ENCODE measurements at regions not wholly inside any gene's neighbourhood (a gene's known extent, or its start where the extent isn't known, plus 50 kb on each side); places are given as distances from the start of the nearest gene placed in this dataset.

DNA sequence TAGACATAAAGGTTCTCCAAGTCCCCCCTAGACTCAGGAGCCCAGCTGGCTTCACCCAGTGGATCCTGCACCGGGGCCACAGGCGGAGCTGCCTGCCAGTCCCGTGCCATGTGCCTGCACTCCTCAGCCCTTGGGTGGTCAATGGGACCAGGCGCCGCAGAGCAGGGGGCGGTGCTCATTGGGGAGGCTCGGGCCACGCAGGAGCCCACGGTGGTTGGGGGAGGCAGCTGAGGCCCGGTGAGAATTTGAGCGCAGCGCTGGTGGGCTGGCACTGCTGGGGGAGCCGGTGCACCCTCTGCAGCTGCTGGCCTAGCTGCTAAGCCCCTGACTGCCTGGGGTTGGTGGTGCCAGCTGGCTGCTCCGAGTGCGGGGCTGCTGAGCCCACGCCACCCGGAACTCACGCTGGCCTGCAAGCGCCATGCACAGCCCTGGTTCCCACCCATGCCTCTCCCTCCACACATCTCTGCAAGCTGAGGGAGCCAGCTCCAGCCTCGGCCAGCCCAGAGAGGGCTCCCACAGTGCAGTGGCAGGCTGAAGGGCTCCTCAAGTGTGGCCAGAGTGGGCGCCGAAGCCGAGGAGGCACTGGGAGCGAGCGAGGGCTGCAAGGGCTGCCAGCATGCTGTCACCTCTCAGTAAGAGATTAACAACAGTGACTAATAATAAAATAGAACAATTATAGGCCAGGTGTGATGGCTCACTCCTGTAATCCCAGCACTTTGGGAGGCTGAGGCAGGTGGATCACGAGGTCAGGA lies 65.9 kb downstream of the SPATA31D1 start:
- no TSS peak for BruUV-seq (replicated peaks)
- H3K4me1 ChIP-seq (ENCODE audit: control insufficient read depth in 1 of 2, insufficient read depth in 2 of 2, low read length in 2 of 2): no peaks in the 10 kb centered on the region
- H3K79me2 ChIP-seq (ENCODE audit: insufficient read depth, low read length): no peaks in the 10 kb centered on the region
- no peaks in the 10 kb centered on the region for H3K9me3 ChIP-seq (ENCODE audit: control insufficient read depth in 1 of 2, insufficient read depth in 1 of 2, low read depth in 1 of 2, low read length in 2 of 2)
- ChIA-PET CTCF (no interaction called here), RAD21 (ENCODE audit: low non-redundant PET in 1 of 2, low total read pairs in 2 of 2, uncharacterized antibody in 2 of 2, unreplicated experiment in 2 of 2) (no interaction called here), POLR2A (no interaction called here)
- H3K27ac ChIP-seq (ENCODE audit: low read depth, low read length): no peak overlapping the region
- no peak overlapping the region for H2AFZ ChIP-seq (ENCODE audit: low read depth, low read length, poor library complexity, severe bottlenecking)
- no peaks in the 10 kb centered on the region for H3K36me3 ChIP-seq (ENCODE audit: control insufficient read depth in 1 of 2, insufficient read depth in 2 of 2, low read length in 2 of 2)
- intact Hi-C loops (cut with micrococcal nuclease): no loop called here
- H3K27me3 ChIP-seq (ENCODE audit: insufficient read depth, low read length): no peaks in the 10 kb centered on the region
- H3K9ac ChIP-seq (ENCODE audit: low read length): no peak overlapping the region
- TF ChIP-seq EZH2 (IDR thresholded peaks at IDR 0.05) (no peak), ELF1 (IDR thresholded peaks at IDR 0.05; ENCODE audit: borderline replicate concordance, low read depth) (no peak), SRF (IDR thresholded peaks at IDR 0.05; ENCODE audit: low read depth) (no peak), ZFX (IDR thresholded peaks at IDR 0.05) (no peak), ZNF274 (IDR thresholded peaks at IDR 0.05; ENCODE audit: low read depth, low read length) (no peak), EZH2phosphoT487 (IDR thresholded peaks at IDR 0.05; ENCODE audit: borderline replicate concordance) (no peak), CBX3 (IDR thresholded peaks at IDR 0.05; ENCODE audit: low read depth) (no peak)
- TF ChIP-seq, protein P1, sequence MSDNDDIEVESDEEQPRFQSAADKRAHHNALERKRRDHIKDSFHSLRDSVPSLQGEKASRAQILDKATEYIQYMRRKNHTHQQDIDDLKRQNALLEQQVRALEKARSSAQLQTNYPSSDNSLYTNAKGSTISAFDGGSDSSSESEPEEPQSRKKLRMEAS (IDR thresholded peaks at IDR 0.05): no peak
- DNase-seq (ENCODE audit: low read depth, low spot score): no peak
- no peaks in the 10 kb centered on the region for H3K9me2 ChIP-seq (ENCODE audit: insufficient read depth)
- no peaks in the 10 kb centered on the region for H4K20me1 ChIP-seq (ENCODE audit: insufficient read depth)
- H3K4me2 ChIP-seq (ENCODE audit: low read length): no peak overlapping the region
- ATAC-seq: no peak
- no peak overlapping the region for H3K4me3 ChIP-seq (replicated peaks in 1 of 2; ENCODE audit: low read depth in 1 of 2, low read length in 2 of 2)

DNA sequence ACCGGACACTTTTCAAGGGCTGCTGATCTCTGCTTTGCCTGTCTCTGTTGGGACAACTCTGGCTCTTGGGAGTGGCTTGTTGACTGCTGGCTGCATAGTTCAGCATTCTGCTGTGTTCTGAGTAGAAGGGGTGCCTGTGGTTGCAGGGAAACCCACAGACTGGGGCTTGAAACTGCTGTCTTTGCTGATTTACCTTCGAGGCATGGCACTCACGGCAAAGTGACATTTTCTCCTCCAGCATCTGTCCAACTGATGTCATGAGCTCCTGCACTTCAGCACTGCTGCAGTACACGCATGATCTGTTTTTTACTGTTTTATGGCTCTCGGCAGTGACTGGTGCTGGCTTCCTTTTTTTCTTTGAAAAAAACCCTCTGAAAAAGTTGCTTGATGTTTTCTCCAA lies 69.2 kb downstream of the SPATA31D1 start:
- Histone ChIP-seq H3K36me3 (ENCODE audit: control insufficient read depth in 1 of 2, insufficient read depth in 2 of 2, low read length in 2 of 2) (no peaks in the 10 kb centered on the region), H3K4me2 (ENCODE audit: low read length) (no peak overlapping the region), H2AFZ (ENCODE audit: low read depth, low read length, poor library complexity, severe bottlenecking) (no peak overlapping the region), H3K9me2 (ENCODE audit: insufficient read depth) (no peaks in the 10 kb centered on the region), H3K4me1 (ENCODE audit: control insufficient read depth in 1 of 2, insufficient read depth in 2 of 2, low read length in 2 of 2) (no peaks in the 10 kb centered on the region), H3K4me3 (replicated peaks in 1 of 2; ENCODE audit: low read depth in 1 of 2, low read length in 2 of 2) (no peak overlapping the region), H3K79me2 (ENCODE audit: insufficient read depth, low read length) (no peaks in the 10 kb centered on the region), H4K20me1 (ENCODE audit: insufficient read depth) (no peaks in the 10 kb centered on the region), H3K27ac (ENCODE audit: low read depth, low read length) (no peak overlapping the region), H3K9me3 (ENCODE audit: control insufficient read depth in 1 of 2, insufficient read depth in 1 of 2, low read depth in 1 of 2, low read length in 2 of 2) (no peaks in the 10 kb centered on the region), H3K9ac (ENCODE audit: low read length) (no peak overlapping the region), H3K27me3 (ENCODE audit: insufficient read depth, low read length) (no peaks in the 10 kb centered on the region)
- ATAC-seq (no peak), DNase-seq (ENCODE audit: low read depth, low spot score) (no peak)
- BruUV-seq (replicated peaks): no TSS peak
- TF ChIP-seq POLR2A (IDR thresholded peaks at IDR 0.05; ENCODE audit: borderline replicate concordance, extremely low read depth, insufficient read depth, insufficient read length) (no peak), POLR2AphosphoS5 (IDR thresholded peaks at IDR 0.05; ENCODE audit: low read depth, low read length) (no peak), TCF7L2 (IDR thresholded peaks at IDR 0.05; ENCODE audit: borderline replicate concordance, extremely low read depth, insufficient read depth, insufficient read length) (no peak), CBX3 (IDR thresholded peaks at IDR 0.05; ENCODE audit: low read depth) (no peak), SRF (IDR thresholded peaks at IDR 0.05; ENCODE audit: low read depth) (no peak), SIN3A (IDR thresholded peaks at IDR 0.05; ENCODE audit: low read depth) (no peak)
- TF ChIP-seq, protein P2, sequence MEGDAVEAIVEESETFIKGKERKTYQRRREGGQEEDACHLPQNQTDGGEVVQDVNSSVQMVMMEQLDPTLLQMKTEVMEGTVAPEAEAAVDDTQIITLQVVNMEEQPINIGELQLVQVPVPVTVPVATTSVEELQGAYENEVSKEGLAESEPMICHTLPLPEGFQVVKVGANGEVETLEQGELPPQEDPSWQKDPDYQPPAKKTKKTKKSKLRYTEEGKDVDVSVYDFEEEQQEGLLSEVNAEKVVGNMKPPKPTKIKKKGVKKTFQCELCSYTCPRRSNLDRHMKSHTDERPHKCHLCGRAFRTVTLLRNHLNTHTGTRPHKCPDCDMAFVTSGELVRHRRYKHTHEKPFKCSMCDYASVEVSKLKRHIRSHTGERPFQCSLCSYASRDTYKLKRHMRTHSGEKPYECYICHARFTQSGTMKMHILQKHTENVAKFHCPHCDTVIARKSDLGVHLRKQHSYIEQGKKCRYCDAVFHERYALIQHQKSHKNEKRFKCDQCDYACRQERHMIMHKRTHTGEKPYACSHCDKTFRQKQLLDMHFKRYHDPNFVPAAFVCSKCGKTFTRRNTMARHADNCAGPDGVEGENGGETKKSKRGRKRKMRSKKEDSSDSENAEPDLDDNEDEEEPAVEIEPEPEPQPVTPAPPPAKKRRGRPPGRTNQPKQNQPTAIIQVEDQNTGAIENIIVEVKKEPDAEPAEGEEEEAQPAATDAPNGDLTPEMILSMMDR (IDR thresholded peaks at IDR 0.05 in 2 of 3, conservative IDR thresholded peaks at IDR 0.05 in 1 of 3; ENCODE audit: borderline replicate concordance in 1 of 3, insufficient read depth in 1 of 3, low read depth in 2 of 3, low read length in 2 of 3): no peak
- TF ChIP-seq, protein P3, sequence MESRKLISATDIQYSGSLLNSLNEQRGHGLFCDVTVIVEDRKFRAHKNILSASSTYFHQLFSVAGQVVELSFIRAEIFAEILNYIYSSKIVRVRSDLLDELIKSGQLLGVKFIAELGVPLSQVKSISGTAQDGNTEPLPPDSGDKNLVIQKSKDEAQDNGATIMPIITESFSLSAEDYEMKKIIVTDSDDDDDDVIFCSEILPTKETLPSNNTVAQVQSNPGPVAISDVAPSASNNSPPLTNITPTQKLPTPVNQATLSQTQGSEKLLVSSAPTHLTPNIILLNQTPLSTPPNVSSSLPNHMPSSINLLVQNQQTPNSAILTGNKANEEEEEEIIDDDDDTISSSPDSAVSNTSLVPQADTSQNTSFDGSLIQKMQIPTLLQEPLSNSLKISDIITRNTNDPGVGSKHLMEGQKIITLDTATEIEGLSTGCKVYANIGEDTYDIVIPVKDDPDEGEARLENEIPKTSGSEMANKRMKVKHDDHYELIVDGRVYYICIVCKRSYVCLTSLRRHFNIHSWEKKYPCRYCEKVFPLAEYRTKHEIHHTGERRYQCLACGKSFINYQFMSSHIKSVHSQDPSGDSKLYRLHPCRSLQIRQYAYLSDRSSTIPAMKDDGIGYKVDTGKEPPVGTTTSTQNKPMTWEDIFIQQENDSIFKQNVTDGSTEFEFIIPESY (IDR thresholded peaks at IDR 0.05; ENCODE audit: extremely low read depth, insufficient replicate concordance, low read length): no peak
- ChIA-PET CTCF (no interaction called here), POLR2A (no interaction called here), RAD21 (ENCODE audit: low non-redundant PET in 1 of 2, low total read pairs in 2 of 2, uncharacterized antibody in 2 of 2, unreplicated experiment in 2 of 2) (no interaction called here)
- intact Hi-C loops (cut with micrococcal nuclease): no loop called here
